ENCODE measurements at regions not wholly inside any gene's neighbourhood (a gene's known extent, or its start where the extent isn't known, plus 50 kb on each side); places are given as distances from the start of the nearest gene placed in this dataset.
"Not testable (repeated sequence)": the region's sequence is repeated elsewhere in the genome, so short reads cannot be mapped to it uniquely, and the experiment has no call there.

- no peak for DNase-seq (ENCODE audit: low read depth in 2 of 2)
Observed at GRCh38 chr12:91680864-91681263, 464.8 kb downstream of the BTG1 start.

DNA sequence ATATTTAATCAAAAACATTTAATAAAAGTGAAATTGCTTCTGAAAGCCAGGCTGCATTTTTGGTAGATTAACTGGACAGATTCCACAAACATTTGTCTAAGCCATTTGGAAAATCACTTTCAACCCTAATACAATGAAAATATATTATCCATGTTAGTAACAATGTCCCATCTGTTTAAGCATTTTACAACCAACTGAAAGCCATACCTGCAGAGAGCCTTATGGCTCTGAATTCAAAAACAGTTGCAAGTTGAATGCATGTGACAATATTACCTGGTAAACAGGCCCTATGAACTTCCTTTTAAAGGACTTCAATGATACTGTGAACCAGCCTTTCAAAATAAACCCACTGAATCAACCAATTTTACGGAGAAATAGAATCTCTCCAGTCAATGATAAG, 468.1 kb downstream of the BTG1 start:
- DNase-seq (ENCODE audit: low read depth in 2 of 2), result no peak

DNA sequence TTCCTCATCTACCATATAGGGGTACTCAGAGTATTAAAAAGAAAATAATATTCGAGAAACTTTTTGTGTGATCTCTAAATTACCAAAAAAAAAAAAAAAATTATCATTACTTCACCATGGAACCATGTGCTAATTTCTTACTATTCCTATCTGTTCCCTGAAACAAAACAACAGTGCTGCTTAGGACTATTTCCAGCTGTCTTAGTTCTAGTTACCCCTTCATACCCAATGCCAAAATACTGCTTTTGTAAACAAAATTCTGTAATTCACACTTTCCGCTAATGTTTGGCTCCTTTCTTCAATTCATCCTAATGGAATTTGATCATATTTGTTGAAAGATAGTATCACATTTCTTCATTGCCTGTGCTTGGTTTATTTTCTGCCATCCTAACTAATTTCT, 470.2 kb downstream of the BTG1 start:
- no peak for DNase-seq (ENCODE audit: low read depth in 2 of 2)

DNA sequence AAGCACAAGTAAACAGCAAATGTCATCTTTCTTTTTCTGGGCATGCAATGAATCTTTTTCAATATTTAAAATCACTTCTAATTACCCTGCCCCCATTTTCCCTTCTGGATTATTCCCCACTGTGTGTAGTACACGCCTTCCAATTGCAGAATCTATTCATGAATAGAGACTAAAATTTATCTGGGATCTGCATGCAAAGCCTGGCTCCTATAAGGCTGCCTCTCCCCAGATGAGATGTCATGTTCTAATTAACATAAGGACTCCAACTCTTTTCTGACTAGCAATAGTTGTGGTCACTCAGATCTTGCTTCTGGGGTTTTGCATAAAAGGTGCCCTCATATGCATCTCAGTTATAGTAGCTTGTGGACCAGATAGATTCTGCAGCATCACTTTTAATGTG, 473.5 kb downstream of the BTG1 start:
- DNase-seq (ENCODE audit: low read depth in 2 of 2), result no peak

DNA sequence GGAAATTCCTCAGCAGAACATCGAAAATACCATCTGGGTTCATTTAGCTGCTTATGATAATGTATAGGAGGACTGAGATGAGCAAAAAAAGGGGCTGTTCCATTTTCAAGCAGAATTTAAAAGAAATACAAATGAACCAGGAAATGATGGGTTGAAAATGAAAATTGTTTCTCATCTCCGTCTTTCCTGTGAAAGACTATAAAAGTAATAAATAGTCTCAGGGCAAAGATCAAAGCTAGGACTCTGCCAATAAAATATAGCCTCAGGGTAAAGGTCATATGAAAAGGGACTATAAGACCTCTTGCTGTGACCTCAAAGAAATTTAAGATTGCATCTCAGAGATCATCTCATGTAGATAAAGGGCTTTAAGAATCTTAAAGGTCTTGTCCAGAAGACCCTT, 478.0 kb downstream of the BTG1 start:
- DNase-seq (ENCODE audit: low read depth in 2 of 2), result no peak

DNA sequence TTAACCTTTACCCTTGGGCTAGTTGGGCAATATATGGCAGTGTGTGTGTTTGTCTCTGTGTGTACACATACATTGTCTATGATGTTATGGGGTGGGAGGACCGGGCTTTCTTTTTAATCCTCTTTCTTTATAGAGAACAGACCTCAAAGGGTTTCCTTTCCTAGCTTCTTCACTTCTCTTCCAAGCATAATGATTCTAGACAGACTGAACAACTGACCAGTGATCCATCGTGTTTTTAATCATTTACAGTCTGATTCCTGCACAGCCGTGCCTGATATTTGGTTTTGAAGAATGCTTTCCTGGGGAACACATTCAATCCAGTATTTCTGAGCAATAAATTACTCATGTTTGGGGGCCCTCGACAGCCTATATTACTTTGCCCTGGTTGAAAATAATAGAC, 481.1 kb upstream of the DCN start:
- no peak for DNase-seq (ENCODE audit: low read depth in 2 of 2)

DNA sequence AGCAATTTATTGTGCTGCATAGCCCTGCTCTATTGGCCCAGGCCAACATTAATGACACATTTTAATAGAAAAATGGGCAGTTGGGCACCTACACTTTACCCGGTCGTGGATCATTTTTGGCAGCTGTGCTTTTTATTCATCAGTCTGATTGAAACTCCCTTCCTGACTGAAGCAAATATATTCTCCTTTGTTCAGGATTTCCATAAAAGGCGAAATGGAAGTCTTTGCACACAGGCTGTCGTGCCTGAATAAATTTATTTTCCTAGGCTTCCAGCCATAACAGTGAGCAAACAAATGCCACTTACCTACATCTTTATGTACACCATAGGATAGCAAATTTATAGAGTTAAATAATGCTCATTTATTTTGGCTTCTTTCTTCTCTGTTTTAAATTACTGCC, 480.7 kb upstream of the DCN start:
- DNase-seq (ENCODE audit: low read depth in 2 of 2), result no peak

DNA sequence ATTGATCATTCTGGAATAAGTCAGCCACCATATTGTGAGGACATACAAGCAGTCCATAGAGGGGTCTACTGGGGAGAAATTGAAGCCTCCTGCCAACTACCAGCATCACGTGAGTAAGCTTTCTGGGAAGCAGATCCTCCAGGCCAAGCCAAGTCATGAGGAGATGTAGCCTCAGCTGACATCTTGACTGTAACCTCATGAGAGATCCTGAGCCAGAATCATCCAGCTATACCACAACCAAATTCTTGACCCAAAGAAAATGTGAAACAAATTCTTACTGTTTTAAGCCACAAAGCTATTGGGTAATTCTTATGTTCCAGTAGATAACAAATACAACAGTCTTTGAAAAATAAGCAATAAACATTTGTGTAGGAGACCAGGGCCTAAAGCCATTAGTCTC, 479.4 kb upstream of the DCN start:
- DNase-seq (ENCODE audit: low read depth in 2 of 2), result no peak

GRCh38 chr12:91657032-91657431, 474.4 kb upstream of the DCN start:
- DNase-seq (ENCODE audit: low read depth in 2 of 2), result no peak

GRCh38 chr12:91655966-91656365, 473.3 kb upstream of the DCN start:
- DNase-seq (ENCODE audit: low read depth in 2 of 2), result no peak

DNA sequence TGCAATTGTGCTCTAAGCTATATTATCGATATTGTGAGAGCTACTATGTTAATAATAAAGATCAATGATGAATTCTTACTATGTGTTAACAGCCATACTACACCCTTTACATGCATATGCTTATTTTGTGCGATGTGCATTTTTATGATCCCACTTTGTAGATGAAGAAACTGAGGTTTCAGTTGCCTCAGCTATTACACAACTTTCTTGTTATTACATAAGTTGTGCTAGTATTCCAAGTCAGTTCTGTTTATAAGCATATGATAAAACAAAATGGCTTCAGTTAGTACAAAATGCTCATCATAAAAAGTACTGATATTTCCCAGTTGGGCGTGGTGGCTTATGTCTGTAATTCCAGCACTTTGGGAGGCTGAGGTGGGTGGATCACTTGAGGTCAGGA, 471.5 kb upstream of the DCN start:
- no peak for DNase-seq (ENCODE audit: low read depth in 2 of 2)

GRCh38 chr12:91651728-91652127, 469.1 kb upstream of the DCN start:
- DNase-seq (ENCODE audit: low read depth in 2 of 2), result no peak

GRCh38 chr12:91643763-91644162, 461.1 kb upstream of the DCN start:
- DNase-seq (ENCODE audit: low read depth in 2 of 2), result no peak

GRCh38 chr12:91640021-91640420, 457.4 kb upstream of the DCN start:
- DNase-seq (ENCODE audit: low read depth in 2 of 2), result no peak

DNA sequence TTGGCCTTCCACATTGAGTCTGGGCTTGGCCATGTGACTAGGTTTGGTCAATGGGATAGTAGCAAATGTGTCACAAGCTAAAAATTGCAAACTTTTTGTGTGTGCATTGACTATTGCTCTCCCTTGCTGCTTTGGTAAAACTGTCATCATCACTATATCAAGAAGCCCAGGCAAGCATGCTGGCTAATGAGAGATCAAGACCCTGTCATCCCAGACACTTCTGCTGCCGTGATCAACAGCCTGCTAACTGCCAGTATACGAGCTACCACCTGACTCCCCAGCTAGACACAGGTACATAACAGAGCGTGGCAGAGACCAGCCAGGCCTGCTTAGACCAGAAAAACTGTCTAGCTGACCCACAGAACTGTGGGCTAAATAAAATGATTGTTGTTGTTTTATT, 456.7 kb upstream of the DCN start:
- DNase-seq (ENCODE audit: low read depth in 2 of 2), result no peak

GRCh38 chr12:91637789-91638624, 455.4 kb upstream of the DCN start:
- no peak for DNase-seq (ENCODE audit: low read depth in 2 of 2)

DNA sequence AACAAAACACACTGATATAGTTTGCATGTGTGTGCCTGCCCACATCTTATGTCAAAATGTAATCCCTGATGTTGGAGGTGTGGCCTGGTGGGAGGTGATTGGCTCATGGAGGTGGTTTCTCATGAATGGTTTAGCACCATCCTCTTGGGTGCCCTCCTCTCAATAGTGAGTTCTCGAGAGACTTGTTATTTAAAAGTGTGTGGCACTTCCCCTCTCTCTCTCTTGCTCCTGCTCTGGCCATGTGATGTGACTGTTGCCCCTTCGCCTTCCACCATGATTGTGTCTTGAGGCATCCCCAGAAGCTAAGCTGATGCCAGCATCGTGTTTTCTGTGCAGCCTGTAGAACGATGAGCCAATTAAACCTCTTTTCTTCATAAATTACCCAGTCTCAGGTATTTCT, 454.1 kb upstream of the DCN start:
- DNase-seq (ENCODE audit: low read depth in 2 of 2), result no peak

DNA sequence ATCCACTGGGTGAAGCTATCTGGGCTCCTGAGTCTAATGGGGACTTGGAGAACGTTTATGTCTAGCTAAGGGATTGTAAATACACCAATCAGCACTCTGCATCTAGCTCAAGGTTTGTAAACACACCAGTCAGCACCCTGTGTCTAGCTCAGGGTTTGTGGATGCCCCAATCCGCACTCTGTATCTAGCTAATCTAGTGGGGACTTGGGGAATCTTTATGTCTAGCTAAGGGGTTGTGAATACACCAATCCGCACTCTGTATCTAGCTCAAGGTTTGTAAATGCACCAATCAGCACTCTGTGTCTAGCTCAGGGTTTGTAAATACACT, 451.7 kb upstream of the DCN start:
- not testable (repeated sequence) for DNase-seq (ENCODE audit: low read depth in 2 of 2)

- no peak for DNase-seq (ENCODE audit: low read depth in 2 of 2)
Observed at GRCh38 chr12:91633734-91634357, 451.2 kb upstream of the DCN start.

DNA sequence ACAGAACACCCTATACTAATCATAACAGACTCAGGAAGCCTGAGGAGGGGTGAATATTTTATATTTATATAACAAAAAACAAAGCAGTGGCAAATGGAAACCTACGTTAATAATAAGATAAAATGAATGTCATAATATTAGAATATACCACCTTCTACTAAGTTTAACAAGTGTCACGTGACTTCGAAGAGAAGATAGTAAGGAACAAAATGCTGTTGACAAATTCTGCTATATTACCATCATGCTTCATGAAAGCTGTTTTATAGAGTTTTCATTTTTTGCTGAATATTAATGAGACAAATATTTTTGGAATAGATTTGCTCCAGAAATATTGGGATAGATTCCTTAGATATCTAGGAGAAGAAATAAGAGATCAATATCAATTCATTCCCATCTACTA, 450.6 kb upstream of the DCN start:
- no peak for DNase-seq (ENCODE audit: low read depth in 2 of 2)

- no peak for DNase-seq (ENCODE audit: low read depth in 2 of 2)
Observed at GRCh38 chr12:91632042-91632786, 449.6 kb upstream of the DCN start.

GRCh38 chr12:91630596-91631293, 448.1 kb upstream of the DCN start:
- no peak for DNase-seq (ENCODE audit: low read depth in 2 of 2)

Measured in stimulated activated CD8-positive, alpha-beta memory T cell treated with anti-CD3 and anti-CD28 coated beads, Interleukin-15, amount 100 ng/mL, for 4 hours (primary cell).